IPS-20b (cell line): ENCODE measurements at regions not wholly inside any gene's neighbourhood (a gene's known extent, or its start where the extent isn't known, plus 50 kb on each side); places are given as distances from the start of the nearest gene placed in this dataset.

ENCODE experiments used
- H3K27ac ChIP-seq: one replicate; pipeline ENCODE4 v1.5.1; 2013; ENCODE audit warnings: low read length
- H3K27me3 ChIP-seq: 2 replicates; pipeline ENCODE4 v1.6.1; 2013; ENCODE audit warnings: mild to moderate bottlenecking, low read length, inconsistent platforms; ENCODE audit not compliant: insufficient read depth
- H3K36me3 ChIP-seq: 2 replicates; pipeline ENCODE4 v1.6.1; 2013; ENCODE audit warnings: low read depth, mild to moderate bottlenecking, inconsistent platforms, low read length, moderate library complexity; ENCODE audit not compliant: insufficient read depth
- H3K4me1 ChIP-seq: 2 replicates; pipeline ENCODE4 v1.6.1; 2013; ENCODE audit warnings: mild to moderate bottlenecking, control low read depth, inconsistent platforms, low read length, moderate library complexity; ENCODE audit not compliant: insufficient read depth
- H3K4me3 ChIP-seq: 2 replicates; pipeline ENCODE4 v1.5.1; 2013; ENCODE audit warnings: mild to moderate bottlenecking, low read length, inconsistent platforms
- H3K9ac ChIP-seq: 2 replicates; pipeline ENCODE4 v1.6.1; 2013; ENCODE audit warnings: low read depth, mild to moderate bottlenecking, inconsistent platforms, low read length, moderate library complexity
- H3K9me3 ChIP-seq: 2 replicates; pipeline ENCODE4 v1.6.1; 2013; ENCODE audit warnings: mild to moderate bottlenecking, low read depth, low read length, inconsistent platforms; ENCODE audit not compliant: insufficient read depth

DNA sequence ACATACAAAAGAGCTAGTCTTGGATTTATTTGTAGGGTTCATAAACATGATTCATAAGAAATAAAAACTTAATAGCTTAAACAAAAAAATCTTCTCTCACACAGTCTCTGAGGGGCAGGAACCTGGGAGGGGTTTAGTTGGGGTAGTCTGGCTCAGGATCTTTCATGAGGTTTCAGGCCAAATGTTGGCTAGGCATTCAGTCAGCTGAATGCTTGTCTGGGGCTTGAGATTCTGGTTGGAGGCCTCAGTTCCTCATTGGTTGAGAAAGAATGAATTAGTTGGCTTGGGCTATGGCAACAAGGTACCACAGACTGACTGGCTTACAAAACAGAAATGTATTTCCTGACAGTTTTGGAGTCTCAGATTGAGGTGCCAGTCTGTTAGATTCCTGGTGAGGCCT, 74.3 kb downstream of the ANKRD7 start:
- Histone ChIP-seq H3K9ac (no peak overlapping the region), H3K9me3 (no peaks in the 10 kb centered on the region), H3K27ac (no peak overlapping the region), H3K36me3 (no peaks in the 10 kb centered on the region), H3K4me3 (no peak overlapping the region), H3K27me3 (no peaks in the 10 kb centered on the region), H3K4me1 (no peaks in the 10 kb centered on the region)

DNA sequence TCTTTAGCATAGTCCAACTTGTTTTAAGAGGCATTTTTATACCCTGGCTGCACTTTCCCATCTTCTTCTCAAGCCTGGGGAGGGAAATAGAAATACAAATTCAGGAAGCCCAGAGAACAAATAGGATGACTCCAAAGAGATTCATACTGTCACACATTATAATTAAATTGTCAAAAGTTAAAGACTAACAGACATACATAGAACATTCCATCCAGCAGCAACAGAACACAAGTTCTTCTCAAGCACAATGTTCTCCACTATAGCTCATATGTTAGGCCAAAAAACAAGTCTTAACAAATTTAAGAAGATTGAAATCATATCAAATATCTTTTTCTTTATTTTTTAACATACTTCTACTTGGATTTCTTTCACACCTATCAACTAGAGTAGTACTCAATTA, 75.7 kb downstream of the ANKRD7 start:
- no peak overlapping the region for H3K27ac ChIP-seq
- no peak overlapping the region for H3K9ac ChIP-seq
- H3K27me3 ChIP-seq, result no peaks in the 10 kb centered on the region
- no peaks in the 10 kb centered on the region for H3K4me1 ChIP-seq
- H3K9me3 ChIP-seq, result no peaks in the 10 kb centered on the region
- no peaks in the 10 kb centered on the region for H3K36me3 ChIP-seq
- H3K4me3 ChIP-seq, result no peak overlapping the region

DNA sequence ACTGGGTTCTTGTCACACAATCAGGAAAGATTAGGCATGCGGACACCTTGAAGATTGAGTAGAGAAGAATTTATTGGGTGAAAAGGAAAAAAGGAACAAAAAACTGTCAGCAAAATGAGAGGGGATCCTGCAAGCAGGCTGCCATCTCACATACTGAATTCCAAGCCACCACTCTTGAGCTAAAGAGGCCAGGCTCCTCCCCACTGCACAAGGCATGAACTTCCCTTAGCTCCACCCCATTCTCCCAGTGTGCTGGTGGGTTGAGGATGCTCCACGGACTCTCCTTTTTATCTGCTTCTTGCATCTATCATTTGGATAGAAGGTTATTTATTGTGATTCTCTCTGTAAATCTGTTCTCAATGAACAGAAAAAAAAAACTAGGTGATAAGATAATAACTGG, 79.6 kb downstream of the ANKRD7 start:
- H3K9ac ChIP-seq, result no peak overlapping the region
- no peaks in the 10 kb centered on the region for H3K4me1 ChIP-seq
- no peaks in the 10 kb centered on the region for H3K36me3 ChIP-seq
- peaks cover 8% of the 10 kb centered on the region; the same call in 1 of the 2 replicates for H3K9me3 ChIP-seq
- H3K27me3 ChIP-seq, result no peaks in the 10 kb centered on the region
- no peak overlapping the region for H3K4me3 ChIP-seq
- H3K27ac ChIP-seq, result no peak overlapping the region

DNA sequence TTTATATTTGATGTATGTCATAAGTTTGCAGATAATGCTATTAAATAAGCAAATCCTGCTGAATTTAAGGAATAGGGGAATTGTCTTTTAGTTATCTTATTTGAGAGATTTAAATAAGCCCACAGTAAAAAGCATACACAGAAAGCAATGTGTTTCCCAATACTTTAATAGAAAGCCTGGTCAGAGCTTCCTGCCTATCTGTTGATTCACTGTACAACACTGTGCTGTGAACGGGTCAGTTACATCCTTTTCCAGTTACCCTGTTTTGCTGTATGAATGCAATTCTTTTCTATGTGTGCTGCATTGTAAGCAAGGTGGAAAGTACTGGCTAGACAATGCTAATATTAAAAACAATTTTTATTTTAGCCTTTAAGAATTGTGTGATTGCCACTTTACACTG, 81.2 kb downstream of the ANKRD7 start:
- Histone ChIP-seq H3K27ac (no peak overlapping the region), H3K4me1 (no peaks in the 10 kb centered on the region), H3K9ac (no peak overlapping the region), H3K27me3 (no peaks in the 10 kb centered on the region), H3K9me3 (peaks cover 10% of the 10 kb centered on the region; the same call in 1 of the 2 replicates), H3K4me3 (no peak overlapping the region), H3K36me3 (no peaks in the 10 kb centered on the region)

DNA sequence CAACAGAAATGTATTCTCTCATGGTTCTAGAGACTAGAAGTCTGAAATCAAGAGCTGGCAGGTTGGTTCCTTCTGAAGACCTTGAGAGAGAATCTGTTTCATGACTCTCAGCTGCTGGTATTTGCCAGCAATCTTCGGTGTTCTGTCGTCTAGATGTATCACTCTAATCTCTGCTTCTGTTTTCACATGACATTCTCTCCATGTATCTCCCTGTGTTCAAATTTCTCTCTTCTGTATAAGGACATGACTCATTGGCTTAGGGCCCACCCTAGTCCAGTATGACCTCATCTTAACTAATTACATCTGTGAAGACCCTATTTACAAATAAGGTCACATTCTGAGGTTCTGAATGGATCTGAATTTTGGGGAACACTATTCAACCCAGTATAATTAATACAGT, 82.3 kb downstream of the ANKRD7 start:
- Histone ChIP-seq H3K4me1 (peaks cover 4% of the 10 kb centered on the region; the same call in 1 of the 2 replicates), H3K27me3 (no peaks in the 10 kb centered on the region), H3K9ac (no peak overlapping the region), H3K4me3 (no peak overlapping the region), H3K36me3 (no peaks in the 10 kb centered on the region), H3K27ac (no peak overlapping the region), H3K9me3 (peaks cover 10% of the 10 kb centered on the region; the same call in 1 of the 2 replicates)

DNA sequence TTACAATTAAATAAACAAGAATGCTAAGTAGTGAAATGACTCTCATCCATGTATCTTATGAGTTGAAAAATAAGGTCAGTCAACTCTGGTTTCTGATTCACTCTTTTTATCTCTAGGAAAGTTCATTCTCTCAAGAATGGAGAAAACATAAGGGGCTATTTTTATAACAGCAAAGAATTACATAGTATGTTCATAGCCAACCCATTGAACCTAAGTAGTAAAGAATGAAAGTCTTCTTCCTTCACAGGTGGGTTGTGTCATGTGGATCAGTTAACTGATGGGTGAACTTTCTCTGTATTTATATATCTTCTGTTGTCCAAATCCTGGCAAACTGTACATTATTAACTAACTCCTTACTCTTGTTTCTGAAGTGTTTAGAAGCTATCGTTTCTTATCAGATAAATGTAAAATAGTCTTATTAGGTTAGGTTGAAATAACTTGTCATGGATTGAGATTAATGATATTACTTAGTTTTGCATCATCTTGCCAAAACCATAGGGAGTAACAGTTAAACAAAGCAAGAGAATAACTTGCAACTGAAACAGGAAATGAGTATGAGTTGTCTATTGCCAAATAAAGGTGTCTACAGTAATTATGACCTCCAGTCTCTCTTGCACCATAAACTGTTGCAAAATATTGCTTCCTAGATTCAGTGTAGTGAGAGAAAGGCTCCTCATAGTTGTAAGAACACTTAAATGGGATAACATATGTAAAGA, 86.8 kb downstream of the ANKRD7 start:
- Histone ChIP-seq H3K4me3 (no peak overlapping the region), H3K36me3 (no peaks in the 10 kb centered on the region), H3K9ac (no peak overlapping the region), H3K9me3 (peaks cover 10% of the 10 kb centered on the region; the same call in 1 of the 2 replicates), H3K27ac (no peak overlapping the region), H3K4me1 (peaks cover 8% of the 10 kb centered on the region; the same call in 1 of the 2 replicates), H3K27me3 (no peaks in the 10 kb centered on the region)

DNA sequence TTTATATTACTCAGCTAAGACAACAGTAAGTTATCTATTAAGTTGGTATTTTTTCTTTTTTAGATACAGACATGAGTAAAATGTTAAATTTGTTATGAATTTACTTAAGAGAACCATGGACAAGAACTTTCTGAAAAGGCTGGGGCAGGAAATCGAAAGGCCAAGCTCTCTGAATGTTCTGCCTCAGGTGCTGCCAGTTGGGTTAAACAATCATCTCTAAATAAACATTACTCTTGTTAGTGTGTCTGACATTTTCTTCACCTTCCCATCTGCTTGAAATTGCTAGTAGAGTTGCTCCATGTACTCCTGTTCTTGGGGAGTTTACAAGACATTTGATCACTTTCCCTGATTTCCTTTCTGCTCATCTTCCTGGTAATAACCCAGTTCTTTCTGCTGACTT, 87.5 kb downstream of the ANKRD7 start:
- peaks cover 10% of the 10 kb centered on the region; the same call in 1 of the 2 replicates for H3K9me3 ChIP-seq
- no peaks in the 10 kb centered on the region for H3K27me3 ChIP-seq
- H3K4me3 ChIP-seq, result no peak overlapping the region
- H3K4me1 ChIP-seq, result peaks cover 8% of the 10 kb centered on the region; the same call in 1 of the 2 replicates
- H3K36me3 ChIP-seq, result no peaks in the 10 kb centered on the region
- no peak overlapping the region for H3K9ac ChIP-seq
- H3K27ac ChIP-seq, result no peak overlapping the region

DNA sequence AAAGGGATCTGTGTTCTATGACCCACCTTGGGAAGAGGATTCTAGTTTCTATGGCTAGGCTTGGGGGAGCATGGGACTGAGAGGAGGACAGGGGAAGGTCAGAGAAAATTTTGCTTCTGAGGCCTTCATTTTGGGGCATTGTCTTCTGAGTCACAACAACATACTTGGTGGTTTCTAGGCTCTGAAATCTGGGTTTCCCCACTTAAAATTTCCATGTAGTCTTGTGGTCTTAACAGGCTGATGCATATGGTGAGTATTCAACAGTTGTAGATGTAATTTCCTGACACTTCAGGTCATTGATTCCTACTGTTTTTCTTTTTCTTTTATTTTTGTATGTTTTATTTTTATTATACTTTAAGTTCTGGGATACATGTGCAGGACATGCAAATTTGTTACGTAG, 88.5 kb downstream of the ANKRD7 start:
- Histone ChIP-seq H3K9ac (no peak overlapping the region), H3K4me1 (peaks cover 8% of the 10 kb centered on the region; the same call in 1 of the 2 replicates), H3K27ac (no peak overlapping the region), H3K9me3 (peaks cover 10% of the 10 kb centered on the region; the same call in 1 of the 2 replicates), H3K36me3 (no peaks in the 10 kb centered on the region), H3K4me3 (no peak overlapping the region), H3K27me3 (no peaks in the 10 kb centered on the region)

DNA sequence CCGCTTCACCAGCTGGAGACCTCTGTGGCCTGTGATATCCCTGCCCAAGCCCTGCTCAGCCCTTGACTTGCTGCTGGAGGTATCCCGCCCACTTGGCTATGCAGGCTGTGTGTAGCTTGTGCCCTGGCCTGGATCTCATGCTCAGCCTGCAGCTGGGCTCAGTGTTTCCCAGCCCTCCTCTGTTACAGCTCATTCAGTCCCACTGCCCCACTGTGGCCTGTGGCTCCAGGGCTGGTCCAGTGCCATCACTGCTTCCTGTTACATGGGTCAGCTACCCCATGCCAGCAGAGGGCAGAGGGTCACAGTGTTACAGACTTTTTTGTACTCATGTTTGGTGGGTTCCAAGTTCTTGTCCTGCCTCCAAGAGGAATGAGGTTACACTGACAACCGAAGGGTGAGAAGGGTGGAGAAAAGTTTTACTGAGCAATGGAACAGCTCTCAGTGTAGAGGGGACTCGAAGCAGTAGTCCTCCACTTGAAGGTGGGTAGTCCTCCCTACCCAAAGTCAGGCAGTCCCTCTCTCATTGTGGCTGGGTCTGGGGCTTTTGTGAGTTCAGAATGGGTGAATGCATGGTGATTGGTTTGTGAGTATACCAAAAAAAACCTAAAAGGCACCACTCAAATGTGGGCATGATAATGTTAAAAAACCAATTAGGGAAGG, 100.4 kb downstream of the ANKRD7 start:
- H3K4me3 ChIP-seq, result no peak overlapping the region
- 0 out of 2 replicates have a peak, but pooled peaks cover 1% of the 10 kb centered on the region for H3K4me1 ChIP-seq
- H3K27me3 ChIP-seq, result no peaks in the 10 kb centered on the region
- H3K36me3 ChIP-seq, result no peaks in the 10 kb centered on the region
- no peak overlapping the region for H3K9ac ChIP-seq
- no peak overlapping the region for H3K27ac ChIP-seq
- no peaks in the 10 kb centered on the region for H3K9me3 ChIP-seq

DNA sequence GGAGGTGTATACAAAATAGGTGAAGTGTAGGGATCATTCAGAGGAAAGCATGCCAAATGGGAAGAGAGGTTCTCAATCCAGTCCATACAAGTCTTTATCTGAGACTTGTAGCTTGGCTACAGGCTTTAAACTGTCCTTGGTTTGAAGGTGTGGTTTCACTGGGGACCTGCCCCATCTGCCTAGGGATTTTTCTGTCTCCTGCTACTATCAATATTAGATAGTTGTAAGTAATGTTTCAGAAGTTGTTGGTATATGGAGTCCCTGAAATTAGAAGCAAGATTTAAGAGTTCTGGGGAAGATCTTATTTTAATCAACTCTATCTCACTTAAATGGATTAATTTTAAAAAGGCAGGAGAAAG, 100.9 kb downstream of the ANKRD7 start:
- H3K4me3 ChIP-seq, result no peak overlapping the region
- no peaks in the 10 kb centered on the region for H3K27me3 ChIP-seq
- H3K9me3 ChIP-seq, result no peaks in the 10 kb centered on the region
- H3K9ac ChIP-seq, result no peak overlapping the region
- H3K36me3 ChIP-seq, result no peaks in the 10 kb centered on the region
- H3K4me1 ChIP-seq, result 0 out of 2 replicates have a peak, but pooled peaks cover 5% of the 10 kb centered on the region
- no peak overlapping the region for H3K27ac ChIP-seq

DNA sequence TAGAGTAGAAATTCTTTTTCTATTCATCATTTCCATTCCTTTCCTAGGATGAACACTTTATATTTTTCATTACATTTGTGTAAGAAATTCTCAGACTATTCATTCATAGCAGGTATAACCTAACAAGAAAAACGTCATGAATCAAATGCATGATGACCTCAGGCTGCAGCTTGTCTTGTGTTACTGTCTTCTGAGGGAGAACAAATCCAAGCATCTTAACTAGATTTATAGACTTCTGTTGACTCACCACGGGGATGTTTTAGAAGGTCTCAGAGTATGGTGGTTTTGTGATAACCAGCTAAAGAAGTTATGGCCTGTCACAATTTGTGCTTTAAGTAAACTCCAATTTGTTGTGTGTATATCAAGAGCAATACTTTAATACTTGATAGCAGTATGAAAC, 102.7 kb downstream of the ANKRD7 start:
- Histone ChIP-seq H3K27me3 (no peaks in the 10 kb centered on the region), H3K9me3 (no peaks in the 10 kb centered on the region), H3K9ac (no peak overlapping the region), H3K4me1 (0 out of 2 replicates have a peak, but pooled peaks cover 5% of the 10 kb centered on the region), H3K27ac (no peak overlapping the region), H3K36me3 (no peaks in the 10 kb centered on the region), H3K4me3 (no peak overlapping the region)
